A549 (cell line): ENCODE measurements at regions not wholly inside any gene's neighbourhood (a gene's known extent, or its start where the extent isn't known, plus 50 kb on each side); places are given as distances from the start of the nearest gene placed in this dataset.

Experiments used
- FOXS1 ChIP-seq: fragments of 250-450 bp; sonication (Bioruptor Pico); IDR thresholded peaks from 2 replicates; pipeline ENCODE4 v1.5.0; 2020; ENCODE audit warnings: mild to moderate bottlenecking, moderate library complexity
- RAD21 ChIP-seq, 2 experiments: fragments of >200 bp in 1 of 2; sonication (Bioruptor Twin) in 1 of 2; formaldehyde crosslinking in 1 of 2; IDR thresholded peaks in 1 of 2; conservative IDR thresholded peaks in 1 of 2; 2 replicates in 1 of 2; 3 replicates in 1 of 2; pipeline ENCODE4 v1.6.1; 2012 to 2018; ENCODE audit warnings: inconsistent platforms in 1 of 2

- TF ChIP-seq FOXS1 (no peak), RAD21 (conservative IDR thresholded peaks at IDR 0.05 in 1 of 2, IDR thresholded peaks at IDR 0.05 in 1 of 2) (no peak)
These were observed 212.3 kb downstream of the CYP26B1 start for GRCh38 chr2:71935262-71935848.
